ENCODE measurements at regions not wholly inside any gene's neighbourhood (a gene's known extent, or its start where the extent isn't known, plus 50 kb on each side); places are given as distances from the start of the nearest gene placed in this dataset.

- no peak for DNase-seq (ENCODE audit: low spot score)
Observed at GRCh38 chr10:47190301-47190700, 109.7 kb upstream of the GDF10 start.

GRCh38 chr10:47190802-47191450 is 109.1 kb upstream of the GDF10 start:
- no peak for DNase-seq (ENCODE audit: low spot score)

GRCh38 chr10:47192273-47192672 is 107.7 kb upstream of the GDF10 start:
- DNase-seq (ENCODE audit: low spot score), result no peak

GRCh38 chr10:47193666-47194065 is 106.3 kb upstream of the GDF10 start:
- DNase-seq (ENCODE audit: low spot score), result no peak

GRCh38 chr10:47195274-47195885 is 104.6 kb upstream of the GDF10 start:
- DNase-seq (ENCODE audit: low spot score), result no peak

- no peak for DNase-seq (ENCODE audit: low spot score)
Observed at GRCh38 chr10:47196691-47197090, 103.3 kb upstream of the GDF10 start.

GRCh38 chr10:47198221-47198620 is 101.8 kb upstream of the GDF10 start:
- DNase-seq (ENCODE audit: low spot score), result no peak

GRCh38 chr10:47205192-47205591 is 94.8 kb upstream of the GDF10 start:
- DNase-seq (ENCODE audit: low spot score), result no peak

- peak; percentile 25 for DNase-seq (ENCODE audit: low spot score)
Observed at GRCh38 chr10:47206449-47207280, 93.3 kb upstream of the GDF10 start.

- no peak for DNase-seq (ENCODE audit: low spot score)
Observed at GRCh38 chr10:47207281-47207615, 92.7 kb upstream of the GDF10 start.

GRCh38 chr10:47207894-47208469 is 92.0 kb upstream of the GDF10 start:
- DNase-seq (ENCODE audit: low spot score), result no peak

GRCh38 chr10:47209466-47209865 is 90.5 kb upstream of the GDF10 start:
- no peak for DNase-seq (ENCODE audit: low spot score)

GRCh38 chr10:47214520-47214919 is 85.5 kb upstream of the GDF10 start:
- peak; percentile 27 for DNase-seq (ENCODE audit: low spot score)

- no peak for DNase-seq (ENCODE audit: low spot score)
Observed at GRCh38 chr10:47217113-47217512, 82.9 kb upstream of the GDF10 start.

- DNase-seq (ENCODE audit: low spot score), result no peak
Observed at GRCh38 chr10:47218803-47219202, 81.2 kb upstream of the GDF10 start.

GRCh38 chr10:47222461-47222860 is 77.5 kb upstream of the GDF10 start:
- DNase-seq (ENCODE audit: low spot score), result no peak

GRCh38 chr10:47223236-47223635 is 76.8 kb upstream of the GDF10 start:
- no peak for DNase-seq (ENCODE audit: low spot score)

- DNase-seq (ENCODE audit: low spot score), result no peak
Observed at GRCh38 chr10:47224546-47225218, 75.3 kb upstream of the GDF10 start.

- DNase-seq (ENCODE audit: low spot score), result no peak
Observed at GRCh38 chr10:47225219-47225927, 74.6 kb upstream of the GDF10 start.

GRCh38 chr10:47225928-47226645 is 73.9 kb upstream of the GDF10 start:
- DNase-seq (ENCODE audit: low spot score), result no peak

GRCh38 chr10:47230482-47230881 is 69.5 kb upstream of the GDF10 start:
- DNase-seq (ENCODE audit: low spot score), result no peak

Data from H4 (cell line).